Spleen (tissue), 7 donors: ENCODE measurements at regions not wholly inside any gene's neighbourhood (a gene's known extent, or its start where the extent isn't known, plus 50 kb on each side); places are given as distances from the start of the nearest gene placed in this dataset.

Source experiments
- CTCF ChIP-seq, 11 experiments: fragments of 200-600 bp in 7 of 11; fragments of 450-650 bp in 4 of 11; sonication (generic) in 4 of 11; IDR thresholded peaks in 8 of 11; conservative IDR thresholded peaks in 3 of 11; 1 replicate in 7 of 11; 2 replicates in 4 of 11; pipeline versions ENCODE4 v1.4.0 to v1.8.0; 2016 to 2021; ENCODE audit warnings: antibody characterized with exemption in 11 of 11, inconsistent platforms in 4 of 11, mild to moderate bottlenecking in 1 of 11
- POLR2A ChIP-seq, 3 donors: fragments of 450-650 bp; IDR thresholded peaks; one replicate each; pipeline ENCODE4 v1.5.1; 2017; ENCODE audit warnings: antibody characterized with exemption in 3 of 3, mild to moderate bottlenecking in 1 of 3
- POLR2AphosphoS5 ChIP-seq, 3 donors: sonication (generic); formaldehyde crosslinking; IDR thresholded peaks; one replicate each; pipeline ENCODE4 v1.5.1; 2017; ENCODE audit warnings: antibody characterized with exemption in 3 of 3
- donor health status: DM: no; HTN: no; CAD: no; lungs with moderate emphysema.
- donor health status: DM: no; HTN: no; CAD: no.
- donor health status: DM: no; HTN: no; CAD: no.

DNA sequence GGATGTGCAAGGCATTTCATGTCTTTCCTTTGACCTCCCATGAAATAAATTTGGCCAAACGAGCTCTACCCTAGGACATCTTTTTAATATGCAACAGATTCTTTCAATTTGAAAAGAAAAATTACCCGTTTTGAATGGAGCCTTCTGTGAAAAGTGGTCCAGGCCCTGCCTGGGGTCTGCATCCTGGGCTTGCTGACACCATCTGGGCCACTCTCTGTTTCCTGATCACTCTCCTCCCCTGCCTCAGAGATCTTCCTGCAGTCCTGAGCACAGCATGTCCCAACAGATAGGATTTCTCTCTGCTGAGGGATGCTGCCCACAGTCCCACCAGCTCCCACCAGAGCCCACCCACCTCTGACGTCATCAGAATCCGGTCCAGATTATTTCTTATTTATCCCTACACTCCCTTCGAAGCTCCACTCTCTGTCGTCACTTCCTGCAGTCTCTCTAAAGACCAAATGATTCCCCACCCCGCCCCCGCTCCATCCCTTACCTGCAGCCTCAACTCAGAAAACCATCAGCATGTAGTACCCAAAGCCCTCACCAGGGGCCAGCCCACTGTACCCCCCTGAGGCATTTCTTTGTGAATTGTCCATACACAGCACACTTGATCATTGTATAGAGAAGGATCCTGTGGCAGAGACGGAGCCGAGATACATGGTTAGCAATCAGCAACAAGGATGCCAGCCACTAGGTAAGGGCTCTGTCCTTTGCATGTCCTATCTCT, 192.1 kb upstream of the MGMT start:
- no peak for TF ChIP-seq CTCF (IDR thresholded peaks at IDR 0.05 in 8 of 11, conservative IDR thresholded peaks at IDR 0.05 in 3 of 11)
- TF ChIP-seq POLR2A (IDR thresholded peaks at IDR 0.05): no peak
- TF ChIP-seq POLR2AphosphoS5 (IDR thresholded peaks at IDR 0.05): no peak
